GM10248 (cell line): ENCODE measurements at regions not wholly inside any gene's neighbourhood (a gene's known extent, or its start where the extent isn't known, plus 50 kb on each side); places are given as distances from the start of the nearest gene placed in this dataset.
"Not testable (repeated sequence)": the region's sequence is repeated elsewhere in the genome, so short reads cannot be mapped to it uniquely, and the experiment has no call there.

Experiments used
- CTCF ChIA-PET: fragments of 300-600 bp; sonication (Branson Sonifier 250); formaldehyde crosslinking; extraction: SDS; loops from one replicate; lab custom pipeline; 2021; ENCODE audit warnings: antibody characterized with exemption; lab: Yijun Ruan, JAX
- POLR2A ChIA-PET: fragments of 350-650 bp; sonication (Branson Sonifier 250); formaldehyde crosslinking; extraction: SDS; loops from one replicate; lab custom pipeline; 2020; ENCODE audit warnings: antibody characterized with exemption; lab: Yijun Ruan, JAX
- DNase-seq: peaks from one replicate; pipeline ENCODE4 v3.0.0; 2012; ENCODE audit errors: extremely low spot score
- CTCF ChIP-seq: IDR thresholded peaks from 2 replicates; pipeline ENCODE4 v1.5.1; 2012; ENCODE audit warnings: mild to moderate bottlenecking, low read depth; ENCODE audit errors: extremely low read depth, missing control alignments, control extremely low read depth

GRCh38 chr4:138632856-138633579 is 382.6 kb upstream of the NOCT start:
- TF ChIP-seq CTCF = no peak
- DNase-seq = no peak
- CTCF ChIA-PET = interaction anchor here (1.1 kb wide), 1 partner anchor 48 kb away, joined by 4 read pairs; no protein-coding TSS in a partner anchor
- POLR2A ChIA-PET = no interaction called here

GRCh38 chr4:138630666-138631065 is 384.9 kb upstream of the NOCT start:
- DNase-seq = no peak
- TF ChIP-seq CTCF = no peak
- ChIA-PET POLR2A (no interaction called here), CTCF (interaction anchor here (1.9 kb wide), 1 partner anchor 8 kb away, joined by 7 read pairs; no protein-coding TSS in a partner anchor)

- POLR2A ChIA-PET = no interaction called here
Measured at GRCh38 chr4:138629669-138630068, 385.9 kb upstream of the NOCT start.

GRCh38 chr4:138627096-138627495 is 384.9 kb upstream of the SLC7A11 start:
- DNase-seq = no peak
- ChIA-PET CTCF (interaction anchor here (0.8 to 1.5 kb wide), 2 partner anchors 9 to 536 kb away, joined by 3 read pairs; no protein-coding TSS in a partner anchor), POLR2A (no interaction called here)
- TF ChIP-seq CTCF = no peak

More at GRCh38 chr4:138629669-138630068, 385.9 kb upstream of the NOCT start:
- no peak for TF ChIP-seq CTCF
- CTCF ChIA-PET = interaction anchor here (1.3 to 1.6 kb wide), 2 partner anchors 12 to 13 kb away, joined by 3 to 4 read pairs; no protein-coding TSS in a partner anchor
- DNase-seq = no peak

GRCh38 chr4:138622362-138622761 is 380.2 kb upstream of the SLC7A11 start:
- CTCF ChIA-PET = interaction anchor here (1.1 to 2.6 kb wide), 3 partner anchors 9 to 11 kb away, joined by 3 to 8 read pairs (median 7); no protein-coding TSS in a partner anchor
- POLR2A ChIA-PET, DNase-seq: not testable (repeated sequence)

- ChIA-PET POLR2A (no interaction called here), CTCF (interaction anchor here (1.5 to 1.8 kb wide), 2 partner anchors 12 to 34 kb away, joined by 3 to 4 read pairs; no protein-coding TSS in a partner anchor)
- DNase-seq = no peak
- TF ChIP-seq CTCF = no peak
Measured at GRCh38 chr4:138616775-138617174, 374.6 kb upstream of the SLC7A11 start.

- no peak for TF ChIP-seq CTCF
- ChIA-PET POLR2A (no interaction called here), CTCF (interaction anchor here (1.4 to 1.8 kb wide), 2 partner anchors 9 to 36 kb away, joined by 3 to 4 read pairs; no protein-coding TSS in a partner anchor)
- no peak for DNase-seq
Measured at GRCh38 chr4:138614398-138615142, 372.4 kb upstream of the SLC7A11 start.
